NCI-H1436 (cell line): ENCODE measurements at regions not wholly inside any gene's neighbourhood (a gene's known extent, or its start where the extent isn't known, plus 50 kb on each side); places are given as distances from the start of the nearest gene placed in this dataset.

Experiments used
- DNase-seq: peaks from one replicate; lab custom pipeline; 2025; lab: John Stamatoyannopoulos, UW

DNA sequence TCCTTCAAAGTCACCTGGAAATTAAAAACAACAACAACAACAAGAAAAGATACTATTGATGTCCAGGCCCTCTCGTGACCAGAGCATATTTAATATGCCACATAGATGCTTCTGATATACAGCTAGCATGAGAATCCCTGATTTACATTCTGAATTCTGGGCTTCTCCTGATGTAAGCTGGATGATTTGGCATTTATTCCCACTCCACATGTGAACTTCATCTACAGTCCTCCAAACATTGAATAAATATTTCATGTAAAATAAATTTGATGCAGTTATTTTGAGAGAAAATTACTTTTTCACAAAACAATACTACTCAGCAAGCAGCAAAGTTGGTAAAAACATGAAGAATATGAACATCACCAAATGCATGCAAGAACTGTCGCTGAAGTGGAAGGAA lies 453.2 kb upstream of the SETBP1 start:
- no peak for DNase-seq

DNA sequence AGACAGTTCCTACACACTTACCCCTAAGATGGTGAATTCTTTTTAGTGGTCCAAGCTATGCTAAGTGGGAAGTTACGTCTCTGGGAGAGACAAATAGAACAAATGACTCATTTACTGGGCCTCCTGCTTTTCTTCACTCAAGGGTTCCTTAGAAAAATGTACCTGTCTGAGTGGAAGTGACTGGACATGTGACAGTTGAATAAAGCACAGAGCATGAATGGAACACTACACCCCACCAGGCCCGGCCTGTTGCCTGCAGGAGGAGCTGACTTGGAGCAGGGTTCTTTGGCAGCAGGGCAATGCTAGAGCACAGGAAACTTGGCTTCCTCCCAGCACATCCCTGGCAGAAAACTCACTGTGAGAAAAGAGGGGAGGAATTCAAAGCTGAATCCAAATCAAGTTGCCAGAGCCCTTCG lies 451.0 kb upstream of the SETBP1 start:
- DNase-seq: no peak

DNA sequence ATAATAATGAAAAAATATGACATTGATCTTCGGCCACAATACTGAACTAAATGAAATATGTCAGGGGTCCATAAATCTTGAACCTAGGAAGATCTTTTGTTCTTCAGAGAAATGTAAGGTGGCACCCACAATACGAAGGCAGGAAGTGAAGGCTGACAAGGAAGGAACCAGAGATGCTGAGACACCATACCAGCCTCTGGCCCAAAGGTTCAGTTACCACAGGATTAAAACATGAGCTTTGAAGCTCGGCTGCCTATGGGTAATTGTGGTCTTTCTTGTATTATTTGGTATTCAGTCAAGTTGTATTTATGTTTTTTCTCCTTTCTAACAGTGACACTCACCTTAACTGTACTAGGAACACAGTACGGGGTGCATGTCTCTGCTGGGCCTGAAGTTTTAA lies 448.8 kb upstream of the SETBP1 start:
- no peak for DNase-seq

DNA sequence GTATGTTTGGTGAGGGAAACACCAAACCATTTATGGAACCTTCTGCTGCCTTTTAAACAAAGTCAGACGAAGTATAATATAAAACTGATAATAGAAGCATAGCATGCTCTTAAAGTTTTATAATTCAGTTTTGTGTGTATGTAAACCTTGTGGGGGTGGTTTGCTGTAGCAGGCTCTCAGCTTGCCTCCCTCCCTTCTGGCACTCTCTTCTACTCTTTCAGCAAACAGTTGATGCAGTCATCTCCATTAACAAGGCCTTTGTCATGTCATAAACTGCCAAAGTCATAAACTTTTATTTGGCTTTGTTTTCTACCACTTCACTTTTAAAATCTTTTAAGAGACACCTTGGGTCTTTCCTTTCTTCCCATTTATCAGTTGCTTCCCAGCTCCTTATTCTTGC lies 448.2 kb upstream of the SETBP1 start:
- no peak for DNase-seq

DNA sequence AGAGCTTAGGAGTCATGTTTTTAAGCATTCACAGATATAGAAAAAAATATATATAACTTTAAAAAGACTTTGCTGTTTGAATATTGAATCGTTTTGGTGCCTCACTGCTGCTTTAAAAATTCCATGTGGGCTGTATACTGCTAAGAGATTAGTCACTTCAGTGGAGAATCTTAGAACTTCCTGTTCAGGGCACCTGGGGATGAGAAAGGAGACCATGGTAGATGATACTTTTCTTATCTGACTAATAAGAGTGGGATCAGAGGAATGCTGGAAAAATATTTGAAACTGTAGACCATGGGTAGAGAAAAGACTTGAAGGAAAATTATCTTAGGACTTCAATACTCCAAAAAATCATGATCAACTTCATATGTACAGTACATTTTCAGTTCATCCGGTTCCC lies 442.2 kb upstream of the SETBP1 start:
- DNase-seq: no peak

DNA sequence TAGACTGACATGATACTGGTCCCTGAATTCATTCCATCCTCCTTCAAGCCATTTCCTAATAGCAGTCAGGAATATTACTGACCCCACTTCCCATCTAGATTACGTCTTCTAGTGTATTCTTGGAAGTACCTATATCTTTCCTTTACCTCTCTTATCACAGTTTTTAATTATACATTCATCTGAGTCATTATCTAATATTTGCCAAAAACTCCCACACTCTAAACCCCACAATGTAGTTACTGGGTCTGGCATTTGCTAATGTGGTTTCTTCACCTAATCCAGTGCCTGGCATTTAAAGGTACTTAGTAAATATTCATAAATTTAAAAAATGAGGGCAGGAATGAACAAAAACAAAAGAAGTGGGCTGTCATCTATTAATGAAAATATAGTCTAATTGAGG lies 441.8 kb upstream of the SETBP1 start:
- DNase-seq: no peak

DNA sequence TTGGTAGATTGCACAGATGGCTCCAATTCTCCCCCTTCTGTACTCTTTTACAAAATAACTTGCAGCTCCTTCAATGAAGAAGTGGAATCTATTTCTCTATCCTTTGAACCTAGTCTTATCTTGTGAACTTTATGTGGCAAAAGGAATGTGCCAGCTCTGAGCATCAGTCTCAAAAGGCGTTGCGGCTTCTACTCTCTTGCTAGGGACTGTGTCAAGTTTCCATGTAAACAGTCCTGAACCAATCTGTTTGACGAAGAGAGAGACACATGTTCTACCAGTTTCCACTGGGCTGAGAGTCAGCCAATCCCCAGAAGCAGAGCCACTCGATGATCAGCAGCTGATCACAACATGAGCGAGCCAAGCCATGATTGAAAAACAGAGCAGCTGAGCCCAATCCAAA lies 439.7 kb upstream of the SETBP1 start:
- DNase-seq: no peak

DNA sequence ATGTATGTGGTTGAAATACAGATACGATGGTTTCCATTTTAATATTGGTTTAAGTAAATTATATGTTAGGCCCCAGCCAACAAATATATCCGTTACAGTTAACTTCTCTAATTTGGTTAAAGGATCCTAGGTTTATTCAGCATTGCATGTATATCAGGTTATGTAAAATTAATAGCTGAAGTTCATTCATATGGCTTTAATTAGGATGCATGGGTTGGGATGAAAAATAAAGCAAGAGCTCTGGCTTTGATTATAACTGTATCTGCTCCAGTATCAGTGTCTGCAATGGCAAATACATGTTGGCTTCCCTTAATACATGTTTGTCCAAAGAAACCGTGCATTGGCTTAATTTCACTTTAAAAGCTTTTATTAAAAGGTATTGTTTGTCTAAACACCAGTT lies 435.7 kb upstream of the SETBP1 start:
- DNase-seq: no peak

DNA sequence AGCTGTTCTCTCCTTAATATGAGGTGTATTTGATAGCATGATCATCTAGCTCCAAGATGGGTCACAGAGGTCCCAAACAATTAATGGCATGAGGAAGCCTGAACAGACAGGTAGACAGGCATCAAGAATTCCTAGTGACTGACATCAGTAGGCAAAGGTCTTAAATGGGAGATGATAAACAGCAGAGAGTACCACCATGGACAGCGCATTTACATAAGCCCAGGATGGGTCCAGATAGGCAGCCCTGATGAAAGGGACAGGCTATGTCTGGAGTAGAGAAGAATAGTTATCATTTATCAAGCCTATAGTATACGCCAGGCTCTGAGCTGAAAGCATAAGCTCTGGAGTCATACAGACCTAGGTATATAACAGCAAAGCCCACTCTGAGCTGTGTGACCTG lies 434.7 kb upstream of the SETBP1 start:
- DNase-seq: no peak

DNA sequence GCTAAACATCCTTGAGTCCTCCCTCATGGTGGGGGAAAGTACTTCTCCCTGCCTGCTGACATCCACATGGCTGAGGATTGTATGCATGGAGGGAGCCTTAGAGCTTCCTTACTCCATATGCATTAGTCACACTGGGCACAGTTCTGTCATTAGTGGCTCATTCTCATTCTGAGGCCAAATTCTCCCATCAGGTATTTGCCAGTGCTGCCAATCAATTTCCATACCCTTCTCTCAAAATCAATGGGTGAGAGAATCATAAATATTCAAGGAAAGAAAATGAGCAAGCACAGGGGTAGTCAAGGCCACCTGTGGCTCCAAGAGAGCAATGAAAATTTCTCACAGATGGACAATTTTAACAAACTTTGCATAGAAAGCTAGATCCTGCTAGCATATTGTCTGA lies 422.6 kb upstream of the SETBP1 start:
- DNase-seq: no peak

DNA sequence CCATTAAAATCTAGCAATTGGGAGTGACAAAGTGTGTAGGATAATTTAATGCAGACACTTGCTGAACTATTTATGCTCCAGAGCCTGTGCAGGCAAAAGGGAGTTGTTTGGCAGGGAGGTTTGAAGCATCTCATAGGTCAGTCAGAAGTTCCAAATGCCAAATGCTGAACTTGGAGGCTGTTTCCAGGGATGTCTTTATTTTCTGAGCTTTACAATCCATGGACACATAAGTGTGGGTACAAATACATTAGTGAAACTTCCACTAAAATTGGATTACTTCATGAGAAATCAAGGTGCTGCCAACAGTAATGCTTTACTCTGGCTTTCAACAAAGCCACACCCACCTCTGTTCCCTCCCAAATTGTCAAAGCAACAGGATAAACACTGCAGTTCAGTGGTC lies 422.1 kb upstream of the SETBP1 start:
- no peak for DNase-seq

DNA sequence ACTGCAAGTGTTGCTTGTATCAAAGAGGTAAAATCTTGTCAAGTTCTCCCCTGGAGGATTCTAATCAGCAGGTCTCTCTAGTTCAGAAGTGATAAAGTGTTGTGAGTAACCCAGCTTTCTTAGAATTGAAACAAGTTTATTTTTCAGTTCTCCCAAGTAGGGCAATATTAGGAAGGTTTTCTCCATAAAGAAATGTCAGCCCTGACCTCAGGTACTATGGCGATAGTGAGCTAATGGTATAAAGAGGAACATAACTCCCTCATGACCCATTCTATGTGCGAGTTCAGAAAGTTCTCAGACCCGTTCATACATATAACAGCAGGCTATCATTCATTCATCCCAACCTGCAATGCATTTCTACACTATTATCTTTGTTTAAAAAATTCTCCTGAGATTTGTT lies 421.1 kb upstream of the SETBP1 start:
- DNase-seq: no peak

DNA sequence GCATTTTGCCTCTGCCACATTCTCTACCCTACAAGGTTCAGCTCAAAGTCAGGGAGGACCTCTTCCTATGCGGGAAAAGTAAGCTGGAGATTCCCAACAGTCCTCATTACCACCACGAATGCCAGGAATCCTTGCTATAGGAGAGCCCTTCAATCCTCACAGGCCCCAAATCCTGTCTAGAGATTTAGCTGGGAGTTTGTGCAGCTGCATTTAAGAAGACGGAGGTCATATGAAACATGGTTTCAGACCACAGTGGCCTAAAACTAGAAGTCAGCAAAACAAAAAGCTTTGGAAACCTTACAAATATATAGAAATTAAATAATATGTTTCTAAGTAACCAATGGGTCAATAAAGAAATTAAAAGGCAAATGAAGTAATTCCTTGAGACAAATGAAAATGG lies 415.3 kb upstream of the SETBP1 start:
- no peak for DNase-seq

DNA sequence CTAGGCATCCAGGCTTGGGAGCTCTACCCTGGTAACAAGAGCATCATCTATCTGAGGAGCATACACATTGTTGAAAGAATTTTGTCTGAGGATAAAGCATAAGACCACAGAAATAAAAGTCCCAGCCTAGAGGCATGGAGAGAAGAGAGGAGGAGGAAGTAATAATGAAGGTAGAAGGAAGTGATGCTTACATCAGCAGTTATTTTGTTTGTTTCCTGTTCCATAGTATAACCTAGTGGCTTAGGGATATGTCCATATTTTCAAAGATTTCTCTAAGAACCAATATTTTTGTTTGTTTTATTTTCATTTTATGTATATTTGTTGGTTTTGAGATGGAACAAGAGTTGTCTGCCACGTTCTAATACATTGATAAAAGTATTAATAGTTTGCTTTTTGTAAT lies 407.4 kb upstream of the SETBP1 start:
- DNase-seq: no peak

DNA sequence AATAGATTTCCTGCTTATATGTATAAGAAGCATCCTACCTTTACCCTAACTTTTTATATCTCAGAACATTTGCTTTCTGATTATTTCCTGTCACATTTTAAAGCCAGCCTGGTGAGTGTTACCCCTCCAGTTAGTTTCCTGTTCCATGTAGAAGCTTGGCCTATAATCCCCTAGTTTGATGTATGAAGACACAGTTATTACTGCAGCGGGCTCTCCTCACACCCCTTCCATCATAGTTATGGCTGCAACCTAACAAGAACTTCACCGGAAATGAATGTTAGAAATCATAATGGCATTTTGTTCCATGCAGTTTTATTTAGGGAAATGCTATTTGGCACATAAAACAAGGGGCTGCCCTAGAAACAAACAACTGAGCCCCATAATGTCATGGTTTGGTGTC lies 400.2 kb upstream of the SETBP1 start:
- DNase-seq: no peak

DNA sequence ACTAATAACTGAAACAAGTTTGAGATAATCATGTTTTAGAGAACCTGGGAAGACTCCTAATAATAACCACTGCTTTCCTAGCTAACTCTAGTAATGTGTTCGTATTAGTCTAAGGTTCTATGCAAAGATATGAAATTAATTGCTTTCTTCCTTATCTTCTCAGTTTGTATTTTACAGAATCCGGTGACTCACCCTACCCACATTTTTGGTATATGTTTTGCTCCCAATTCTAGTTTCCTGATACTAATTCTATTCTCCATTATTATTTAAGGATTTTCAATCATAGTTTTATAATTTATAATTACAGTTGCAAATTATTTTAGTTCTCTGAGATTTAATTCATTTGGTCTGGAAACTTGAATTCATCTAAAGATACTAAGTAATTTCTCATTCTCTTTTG lies 394.6 kb upstream of the SETBP1 start:
- DNase-seq: no peak

DNA sequence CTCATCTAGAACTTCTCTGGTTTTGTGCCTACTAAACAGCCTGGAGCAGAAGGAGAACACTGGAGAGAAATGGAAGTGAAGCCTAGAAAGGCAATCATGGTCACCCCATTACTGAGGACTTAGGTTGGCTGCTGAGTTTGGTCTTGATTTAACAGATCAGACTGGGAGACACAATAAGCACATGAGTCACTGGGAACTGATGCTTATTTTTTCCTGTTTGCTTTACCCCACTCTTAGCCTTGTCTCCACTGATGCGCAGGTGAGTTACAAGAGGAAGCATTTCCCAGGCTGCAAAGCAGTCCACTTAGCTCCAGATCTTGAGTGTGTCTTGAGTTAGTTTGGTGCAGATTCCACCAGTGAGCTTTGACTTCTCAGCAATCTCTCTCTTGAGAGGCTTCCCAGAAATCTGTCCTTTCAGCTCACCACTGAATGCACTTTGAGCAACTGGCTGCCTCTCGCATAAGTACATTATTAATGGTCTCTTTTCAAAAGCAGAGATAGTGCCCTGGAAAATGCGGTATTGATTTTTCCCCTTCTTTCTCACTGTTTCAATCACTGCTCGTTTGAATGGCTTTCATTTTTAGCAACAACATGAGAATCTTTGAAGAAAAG lies 390.2 kb upstream of the SETBP1 start:
- no peak for DNase-seq

DNA sequence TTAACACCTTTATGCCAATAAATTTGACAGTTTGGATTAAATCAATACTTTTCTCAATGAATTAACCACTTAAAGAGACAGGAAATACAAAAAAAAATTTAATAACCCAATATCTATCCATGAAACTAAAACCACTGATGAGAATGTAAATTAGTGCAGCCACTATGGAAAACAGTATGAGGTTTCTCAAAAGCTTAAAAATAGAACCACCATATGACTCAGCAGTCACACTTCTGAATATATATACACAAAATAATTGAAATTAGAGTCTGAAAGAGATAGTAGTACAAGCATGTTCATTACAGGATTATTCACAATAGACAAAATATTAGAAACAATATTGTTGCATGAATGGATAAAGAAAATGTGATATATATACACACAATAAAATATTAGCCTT lies 382.1 kb upstream of the SETBP1 start:
- DNase-seq: no peak

DNA sequence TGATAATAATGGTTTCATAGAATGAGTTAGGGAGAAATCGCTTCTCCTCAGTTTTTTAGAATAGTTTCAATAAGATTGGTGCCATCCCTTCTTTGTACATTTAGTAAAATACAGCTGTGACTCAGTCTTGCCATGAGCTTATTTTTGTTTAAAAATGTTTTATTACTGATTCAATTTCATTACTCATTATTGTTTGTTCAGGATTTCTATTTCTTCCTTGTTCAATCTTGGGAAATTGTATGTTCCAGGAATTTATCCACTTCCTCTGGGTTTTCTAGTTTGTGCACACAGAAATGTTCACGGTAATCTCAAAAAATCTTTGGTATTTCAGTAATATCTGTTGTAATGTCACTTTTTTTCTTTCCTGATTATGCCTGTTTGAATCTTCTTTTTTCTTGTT lies 371.5 kb upstream of the SETBP1 start:
- no peak for DNase-seq

DNA sequence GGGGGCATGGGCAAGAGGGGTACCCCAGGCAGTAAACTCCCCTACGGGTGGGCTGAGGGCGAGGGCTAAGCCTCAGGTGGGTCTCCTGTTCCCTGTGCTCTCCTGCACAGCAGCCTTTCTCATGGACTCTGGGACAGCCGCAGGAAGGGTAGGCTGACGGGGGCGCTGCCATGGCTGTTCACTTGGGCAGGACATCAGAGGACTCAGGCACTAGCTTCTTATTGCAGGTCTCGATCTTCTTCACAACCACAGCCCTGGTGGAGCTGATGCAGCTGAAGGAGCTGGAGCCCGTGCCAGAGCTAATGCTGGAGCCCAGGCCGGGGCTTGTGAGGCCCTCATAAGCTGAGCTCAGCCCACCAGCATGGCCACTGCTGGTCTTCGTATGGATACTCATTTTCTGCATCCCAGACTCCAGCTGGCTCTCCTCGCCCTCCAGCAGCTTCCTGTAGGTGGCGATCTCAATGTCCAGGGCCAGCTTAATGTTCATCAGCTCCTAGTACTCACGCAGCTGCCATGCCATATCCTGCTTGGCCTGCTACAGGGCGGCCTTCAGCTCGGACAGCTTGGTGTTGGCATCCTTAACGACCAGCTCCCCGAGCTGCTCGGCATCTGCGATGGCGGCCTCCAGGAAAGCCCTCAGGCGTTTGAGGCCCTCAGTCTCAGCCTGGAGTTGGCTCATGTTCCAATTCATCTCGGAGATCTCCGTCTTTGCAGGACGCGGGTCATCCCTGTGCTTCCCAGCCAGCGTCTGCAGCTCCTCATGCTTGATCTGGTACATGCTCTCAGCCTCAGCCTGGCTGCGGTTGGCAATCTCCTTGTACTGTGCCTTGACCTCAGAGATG lies 359.8 kb upstream of the SETBP1 start:
- no peak for DNase-seq

DNA sequence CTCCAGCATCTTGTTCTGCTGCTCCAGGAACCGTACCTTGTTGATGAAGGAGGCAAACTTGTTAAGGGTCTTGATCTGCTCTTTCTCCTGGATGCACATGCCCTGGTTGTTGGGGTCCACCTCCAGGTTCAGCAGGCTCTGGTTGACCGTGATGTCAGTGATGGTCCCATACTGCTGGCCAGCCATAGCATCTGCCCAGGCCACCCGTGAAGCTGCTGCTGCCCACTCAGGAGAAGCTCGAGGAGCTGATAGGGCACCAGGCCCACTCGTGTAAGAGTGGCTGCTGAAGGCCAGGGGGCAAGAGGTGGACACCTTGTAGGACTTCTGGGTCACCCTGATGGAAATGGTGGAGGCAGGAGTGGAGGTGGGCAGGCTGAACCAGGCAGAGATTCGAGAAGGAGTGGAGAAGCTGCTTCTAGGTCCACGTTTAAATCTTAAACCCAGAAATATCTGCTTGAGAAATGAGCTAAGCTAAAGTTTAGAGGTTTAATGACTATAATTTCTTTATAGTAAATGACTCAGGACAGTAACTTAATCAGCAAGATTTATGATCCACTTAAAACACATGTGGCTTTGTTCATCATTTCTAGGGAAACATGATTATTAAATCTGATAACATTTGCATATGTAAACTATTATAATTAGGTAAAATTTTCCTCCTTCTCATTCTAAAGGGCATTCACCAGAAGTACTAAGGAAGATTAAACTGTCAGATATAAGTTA lies 358.7 kb upstream of the SETBP1 start:
- DNase-seq: no peak

DNA sequence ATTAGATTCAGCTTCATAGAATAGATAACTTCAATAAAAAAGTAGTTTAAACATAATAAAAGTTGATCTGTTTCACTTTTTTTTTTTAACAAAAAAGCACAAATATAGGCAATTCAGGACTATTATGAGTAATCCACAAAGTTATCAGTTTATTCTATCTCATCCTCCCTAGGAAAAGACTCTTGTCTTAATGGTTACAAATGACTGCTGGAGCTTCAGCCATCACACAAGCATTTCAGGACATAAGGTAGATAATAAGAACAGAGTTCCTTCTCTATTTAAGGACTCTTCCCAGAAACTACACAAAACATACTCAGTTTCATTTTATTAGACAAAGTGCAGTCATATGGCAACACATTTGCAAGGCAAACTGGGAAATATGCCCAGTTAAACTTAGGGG lies 357.6 kb upstream of the SETBP1 start:
- no peak for DNase-seq

DNA sequence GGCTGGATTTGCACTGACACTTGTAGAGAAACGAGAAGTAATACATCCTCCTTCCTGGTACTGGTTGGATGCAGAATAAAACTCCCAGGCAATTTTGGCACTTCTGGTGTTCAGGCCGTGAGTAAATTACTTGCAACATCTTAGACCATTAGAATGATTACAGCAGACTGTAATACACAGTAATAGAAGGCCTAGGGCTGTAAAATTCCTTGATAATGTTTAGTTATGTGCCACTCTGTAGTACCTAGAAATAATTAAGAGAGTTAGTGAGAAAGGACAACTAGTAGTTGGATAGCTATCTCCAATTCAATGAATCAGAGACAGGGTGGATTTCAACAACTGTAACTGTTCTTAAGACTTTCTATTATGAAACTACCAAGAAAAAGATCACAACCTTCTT lies 356.3 kb upstream of the SETBP1 start:
- DNase-seq: no peak
